ENCODE measurements at regions not wholly inside any gene's neighbourhood (a gene's known extent, or its start where the extent isn't known, plus 50 kb on each side); places are given as distances from the start of the nearest gene placed in this dataset.
"Not testable (repeated sequence)": the region's sequence is repeated elsewhere in the genome, so short reads cannot be mapped to it uniquely, and the experiment has no call there.

GRCh38 chr3:166864473-166865467, 515.3 kb downstream of the ZBBX start:
- POLR2A ChIA-PET, result no interaction called here
- Histone ChIP-seq H3K27ac (no peak overlapping the region), H3K4me1 (no peaks in the 10 kb centered on the region), H3K4me2 (no peak overlapping the region), H3K4me3 (no peak overlapping the region), H3K9me3 (no peaks in the 10 kb centered on the region)
- no peak for FAIRE-seq
- no peak for DNase-seq (ENCODE audit: low read depth in 1 of 2, low spot score in 1 of 2)
- TF ChIP-seq GATA3 (IDR thresholded peaks at IDR 0.05; ENCODE audit: borderline replicate concordance) (no peak), JUN (IDR thresholded peaks at IDR 0.05) (no peak), HDAC2 (IDR thresholded peaks at IDR 0.05) (no peak), HMGXB4 (CRISPR knock-in tag; IDR thresholded peaks at IDR 0.05; ENCODE audit: borderline replicate concordance) (no peak), ZFP36 (IDR thresholded peaks at IDR 0.05; ENCODE audit: borderline replicate concordance, partially characterized antibody) (no peak), CTCF (IDR thresholded peaks at IDR 0.05) (no peak)
- 93% methylated on average over 2 of the region's 10 CpGs for WGBS (ENCODE audit: missing lambda C conversion rate)
- CTCF ChIA-PET, result no interaction called here
- no peak for ATAC-seq

GRCh38 chr3:166860217-166860616, 519.9 kb downstream of the ZBBX start:
- FAIRE-seq (no peak), DNase-seq (ENCODE audit: low read depth in 1 of 2, low spot score in 1 of 2) (no peak), ATAC-seq (no peak)
- no peak overlapping the region for H3K4me3 ChIP-seq
- ChIA-PET CTCF (no interaction called here), POLR2A (no interaction called here)
- H3K4me2 ChIP-seq, result no peak overlapping the region
- H3K4me1 ChIP-seq, result no peaks in the 10 kb centered on the region
- 50% methylated on average over 2 of the region's 2 CpGs for WGBS (ENCODE audit: missing lambda C conversion rate)
- H3K27ac ChIP-seq, result no peak overlapping the region
- TF ChIP-seq HEYL (CRISPR knock-in tag; IDR thresholded peaks at IDR 0.05) (no peak), ATOH8 (CRISPR knock-in tag; IDR thresholded peaks at IDR 0.05; ENCODE audit: low read depth) (no peak), KDM5A (IDR thresholded peaks at IDR 0.05) (no peak)
- no peaks in the 10 kb centered on the region for H3K9me3 ChIP-seq

GRCh38 chr3:166844329-166844728, 535.8 kb downstream of the ZBBX start:
- Histone ChIP-seq H3K9me3 (no peaks in the 10 kb centered on the region), H3K27ac (no peak overlapping the region), H3K4me3 (no peak overlapping the region), H3K4me2 (no peak overlapping the region), H3K4me1 (no peaks in the 10 kb centered on the region)
- TF ChIP-seq PHF8 (IDR thresholded peaks at IDR 0.05; ENCODE audit: borderline replicate concordance, low read depth) (no peak), ZC3H11A (IDR thresholded peaks at IDR 0.05) (no peak), REST (IDR thresholded peaks at IDR 0.05) (no peak), GATA3 (IDR thresholded peaks at IDR 0.05; ENCODE audit: borderline replicate concordance) (no peak), POLR2A (IDR thresholded peaks at IDR 0.05; ENCODE audit: low read length) (no peak), ESRRA (IDR thresholded peaks at IDR 0.05; ENCODE audit: borderline replicate concordance, low read length) (no peak)
- DNase-seq (ENCODE audit: low read depth in 1 of 2, low spot score in 1 of 2), result no peak
- no peak for ATAC-seq
- ChIA-PET POLR2A (no interaction called here), CTCF (no interaction called here)
- FAIRE-seq, result no peak

- H3K4me2 ChIP-seq; H3K27ac ChIP-seq; H3K9me3 ChIP-seq; POLR2A ChIA-PET; ATAC-seq; H3K4me1 ChIP-seq; FAIRE-seq; DNase-seq (ENCODE audit: low read depth in 1 of 2, low spot score in 1 of 2); CTCF ChIA-PET; H3K4me3 ChIP-seq: not testable (repeated sequence)
- WGBS (ENCODE audit: missing lambda C conversion rate), result 60% methylated on average over 1 of the region's 25 CpGs
Observed at GRCh38 chr3:166842784-166843183, 537.3 kb downstream of the ZBBX start.
